K562 (cell line): ENCODE measurements at regions not wholly inside any gene's neighbourhood (a gene's known extent, or its start where the extent isn't known, plus 50 kb on each side); places are given as distances from the start of the nearest gene placed in this dataset.

ENCODE experiments used
- ATAC-seq: fragments of 200-7000 bp; cut with Tn5 transposase; 3 replicates; pipeline ENCODE4 v1.9.1; 2020; ENCODE audit warnings: moderate library complexity
- BruUV-seq: library from RNA; stranded (reverse); fragments of 400-500 nt; replicated peaks from 2 replicates; lab custom pipeline; 2021; lab: Mats Ljungman, UMichigan
- CTCF ChIA-PET: fragments of 300-600 bp; formaldehyde crosslinking; extraction: SDS; loops from one replicate; lab custom pipeline; 2021; ENCODE audit warnings: low intra/inter-chr PET ratio; lab: Yijun Ruan, JAX
- POLR2A ChIA-PET: fragments of 300-600, 350-650 bp; sonication (Branson Sonifier 250); formaldehyde crosslinking; extraction: SDS; loops from one replicate; lab custom pipeline; 2021; ENCODE audit warnings: antibody characterized with exemption, inconsistent platforms; lab: Yijun Ruan, JAX
- DNase-seq, 4 experiments: peaks; one replicate each; pipeline versions ENCODE4 v3.0.0 to v3.0.0-alpha.2; 2011 to 2018; ENCODE audit warnings: low spot score in 3 of 4, mixed read lengths in 3 of 4; ENCODE audit errors: extremely low read depth in 1 of 4
- FAIRE-seq: peaks from 2 replicates; lab custom pipeline; 2011; peaks lifted over from hg19 to GRCh38; lab: Jason Lieb, UNC
- H2AFZ ChIP-seq: 2 replicates; pipeline ENCODE4 v1.6.0; 2011; ENCODE audit warnings: low read depth, low read length, control low read depth, inconsistent platforms
- H3K27ac ChIP-seq: fragments of 200-600 bp; 3 replicates; pipeline ENCODE4 v1.8.0; 2011; ENCODE audit warnings: low read depth, mild to moderate bottlenecking, control low read depth, inconsistent platforms, low read length, moderate library complexity, mixed read lengths; ENCODE audit errors: extremely low read depth
- H3K27me3 ChIP-seq, 2 experiments: fragments of 300-600 bp in 1 of 2; 2 replicates in 1 of 2; 3 replicates in 1 of 2; pipeline versions ENCODE4 v1.6.0 to v1.8.0; 2011; ENCODE audit warnings: inconsistent platforms in 2 of 2, low read length in 2 of 2, mild to moderate bottlenecking in 1 of 2, mixed read lengths in 1 of 2, moderate library complexity in 1 of 2; ENCODE audit not compliant: control insufficient read depth in 2 of 2, insufficient read depth in 2 of 2
- H3K36me3 ChIP-seq: fragments of 300-600 bp; 3 replicates; pipeline ENCODE4 v1.8.0; 2011; ENCODE audit warnings: mild to moderate bottlenecking, low read length, inconsistent platforms; ENCODE audit not compliant: control insufficient read depth, insufficient read depth
- H3K4me1 ChIP-seq, 2 experiments: fragments of 200-600 bp in 1 of 2; replicated peaks in 1 of 2; 2 replicates in 1 of 2; 3 replicates in 1 of 2; pipeline versions ENCODE4 v1.5.1 to v1.8.0; 2011; ENCODE audit warnings: inconsistent platforms in 2 of 2, low read length in 2 of 2, mild to moderate bottlenecking in 1 of 2, mixed read lengths in 1 of 2, moderate library complexity in 1 of 2; ENCODE audit not compliant: control insufficient read depth in 2 of 2, insufficient read depth in 2 of 2
- H3K4me2 ChIP-seq: 2 replicates; pipeline ENCODE4 v1.6.1; 2011; ENCODE audit warnings: low read length, control low read depth, inconsistent platforms, mixed read lengths; ENCODE audit not compliant: insufficient read depth
- H3K4me3 ChIP-seq: fragments of 200-600 bp; sonication (generic), shearing (Covaris generic); 2 replicates; pipeline ENCODE4 v1.5.1; 2016; ENCODE audit warnings: control low read depth, inconsistent platforms
- H3K79me2 ChIP-seq: fragments of 200-600 bp; 3 replicates; pipeline ENCODE4 v1.8.0; 2011; ENCODE audit warnings: low read length, inconsistent platforms; ENCODE audit not compliant: control insufficient read depth, insufficient read depth
- H3K9ac ChIP-seq, 2 experiments: 2 replicates each; pipeline versions ENCODE4 v1.6.0 to v1.6.1; 2011; ENCODE audit warnings: low read depth in 2 of 2, low read length in 2 of 2, control low read depth in 1 of 2, inconsistent platforms in 1 of 2, mild to moderate bottlenecking in 1 of 2, mixed read lengths in 1 of 2; ENCODE audit not compliant: insufficient read depth in 1 of 2
- H3K9me1 ChIP-seq: one replicate; pipeline ENCODE4 v1.6.0; 2011; ENCODE audit warnings: inconsistent platforms, mild to moderate bottlenecking, low read length, moderate library complexity; ENCODE audit not compliant: control insufficient read depth, insufficient read depth
- H3K9me3 ChIP-seq: replicated peaks from 2 replicates; pipeline ENCODE4 v1.5.1; 2011; ENCODE audit warnings: low read depth, low read length, inconsistent platforms; ENCODE audit not compliant: control insufficient read depth, insufficient read depth
- H4K20me1 ChIP-seq: replicated peaks from 2 replicates; pipeline ENCODE4 v1.6.1; 2011; ENCODE audit warnings: low read length, inconsistent platforms, mixed read lengths; ENCODE audit not compliant: control insufficient read depth, insufficient read depth
- AFF4 ChIP-seq: sonication (generic); formaldehyde crosslinking; IDR thresholded peaks from 2 replicates; pipeline ENCODE4 v1.8.0; 2023; ENCODE audit warnings: mild to moderate bottlenecking, missing genetic modification reagents
- ARID3A ChIP-seq: IDR thresholded peaks from 2 replicates; pipeline ENCODE4 v1.6.1; 2012; ENCODE audit warnings: low read depth, low read length, improper control_type of control experiment, borderline replicate concordance
- HDAC3 ChIP-seq: fragments of 450-650 bp; IDR thresholded peaks from 2 replicates; pipeline ENCODE4 v1.6.1; 2018; ENCODE audit warnings: borderline replicate concordance, mild to moderate bottlenecking, moderate library complexity; ENCODE audit not compliant: partially characterized antibody
- MED1 ChIP-seq: sonication (generic); formaldehyde crosslinking; IDR thresholded peaks from 2 replicates; pipeline ENCODE4 v1.8.1; 2023; ENCODE audit warnings: missing genetic modification reagents, borderline replicate concordance
- NFE2 ChIP-seq: IDR thresholded peaks from 2 replicates; pipeline ENCODE4 v1.6.1; 2014; ENCODE audit warnings: antibody characterized with exemption, low read depth
- POLR2B ChIP-seq: fragments of 450-650 bp; IDR thresholded peaks from 2 replicates; pipeline ENCODE4 v1.6.1; 2018; ENCODE audit warnings: low read depth; ENCODE audit not compliant: partially characterized antibody
- TEAD2 ChIP-seq: fragments of 450-650 bp; IDR thresholded peaks from 2 replicates; pipeline ENCODE4 v1.6.1; 2016; ENCODE audit warnings: missing genetic modification characterization, control low read depth, missing compliant biosample characterization
- TGIF2 ChIP-seq: sonication (generic); formaldehyde crosslinking; IDR thresholded peaks from 2 replicates; pipeline ENCODE4 v1.8.1; 2022; ENCODE audit warnings: mild to moderate bottlenecking, missing genetic modification reagents, moderate library complexity
- ZNF140 ChIP-seq: fragments of 250-450 bp; sonication (Bioruptor Pico); IDR thresholded peaks from 2 replicates; pipeline ENCODE4 v1.8.0; 2021; ENCODE audit warnings: moderate library complexity, mild to moderate bottlenecking, inconsistent platforms
- WGBS: fragments of 100-300 bp; shearing (Covaris generic); methylation state at CpG from one replicate; pipeline ENCODE4 v1.1.6; 2016; ENCODE audit warnings: low coverage, mixed read lengths; ENCODE audit not compliant: insufficient coverage; ENCODE audit errors: missing lambda C conversion rate; 5-methylcytosine and 5-hydroxymethylcytosine counted together
- in situ Hi-C: fragments of 300-500 bp; cut with MboI; formaldehyde crosslinking; loops from 4 replicates; pipeline ENCODE4 v1.15.0; 2018; ENCODE audit warnings: inconsistent platforms, mixed read lengths
- intact Hi-C: fragments of 100-400 bp; cut with micrococcal nuclease; formaldehyde crosslinking; loops from 2 replicates; pipeline ENCODE4 v1.14.2; 2022
- TF ChIP-seq, protein P1 (sequence below): sonication (generic); formaldehyde crosslinking; IDR thresholded peaks from 2 replicates; pipeline ENCODE4 v1.8.1; 2023; ENCODE audit warnings: mild to moderate bottlenecking, missing genetic modification reagents
- TF ChIP-seq, protein P2 (sequence below): sonication (generic); formaldehyde crosslinking; IDR thresholded peaks from 2 replicates; pipeline ENCODE4 v1.8.0; 2022; ENCODE audit warnings: mild to moderate bottlenecking, missing genetic modification reagents

GRCh38 chr3:145650170-145650569, 510.8 kb downstream of the PLOD2 start:
- Histone ChIP-seq H3K9me3 (no peaks in the 10 kb centered on the region), H3K9ac (no peak overlapping the region), H3K9me1 (no peaks in the 10 kb centered on the region), H3K36me3 (no peaks in the 10 kb centered on the region), H3K27ac (no peak overlapping the region), H3K4me2 (no peak overlapping the region), H3K4me3 (no peak overlapping the region), H3K79me2 (no peaks in the 10 kb centered on the region), H4K20me1 (no peaks in the 10 kb centered on the region), H2AFZ (no peak overlapping the region), H3K27me3 (no peaks in the 10 kb centered on the region), H3K4me1 (no peaks in the 10 kb centered on the region)
- FAIRE-seq (no peak), ATAC-seq (no peak), DNase-seq (no peak)
- POLR2A ChIA-PET = no interaction called here
- intact Hi-C loops (no loop called here), in situ Hi-C loops (no loop called here)
- CTCF ChIA-PET = no interaction called here
- WGBS = 3% methylated on average over 4 of the region's 4 CpGs
- BruUV-seq = no TSS peak
- TF ChIP-seq, protein P1, sequence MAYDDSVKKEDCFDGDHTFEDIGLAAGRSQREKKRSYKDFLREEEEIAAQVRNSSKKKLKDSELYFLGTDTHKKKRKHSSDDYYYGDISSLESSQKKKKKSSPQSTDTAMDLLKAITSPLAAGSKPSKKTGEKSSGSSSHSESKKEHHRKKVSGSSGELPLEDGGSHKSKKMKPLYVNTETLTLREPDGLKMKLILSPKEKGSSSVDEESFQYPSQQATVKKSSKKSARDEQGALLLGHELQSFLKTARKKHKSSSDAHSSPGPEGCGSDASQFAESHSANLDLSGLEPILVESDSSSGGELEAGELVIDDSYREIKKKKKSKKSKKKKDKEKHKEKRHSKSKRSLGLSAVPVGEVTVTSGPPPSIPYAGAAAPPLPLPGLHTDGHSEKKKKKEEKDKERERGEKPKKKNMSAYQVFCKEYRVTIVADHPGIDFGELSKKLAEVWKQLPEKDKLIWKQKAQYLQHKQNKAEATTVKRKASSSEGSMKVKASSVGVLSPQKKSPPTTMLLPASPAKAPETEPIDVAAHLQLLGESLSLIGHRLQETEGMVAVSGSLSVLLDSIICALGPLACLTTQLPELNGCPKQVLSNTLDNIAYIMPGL (CRISPR knock-in tag) = no peak
- TF ChIP-seq, protein P2, sequence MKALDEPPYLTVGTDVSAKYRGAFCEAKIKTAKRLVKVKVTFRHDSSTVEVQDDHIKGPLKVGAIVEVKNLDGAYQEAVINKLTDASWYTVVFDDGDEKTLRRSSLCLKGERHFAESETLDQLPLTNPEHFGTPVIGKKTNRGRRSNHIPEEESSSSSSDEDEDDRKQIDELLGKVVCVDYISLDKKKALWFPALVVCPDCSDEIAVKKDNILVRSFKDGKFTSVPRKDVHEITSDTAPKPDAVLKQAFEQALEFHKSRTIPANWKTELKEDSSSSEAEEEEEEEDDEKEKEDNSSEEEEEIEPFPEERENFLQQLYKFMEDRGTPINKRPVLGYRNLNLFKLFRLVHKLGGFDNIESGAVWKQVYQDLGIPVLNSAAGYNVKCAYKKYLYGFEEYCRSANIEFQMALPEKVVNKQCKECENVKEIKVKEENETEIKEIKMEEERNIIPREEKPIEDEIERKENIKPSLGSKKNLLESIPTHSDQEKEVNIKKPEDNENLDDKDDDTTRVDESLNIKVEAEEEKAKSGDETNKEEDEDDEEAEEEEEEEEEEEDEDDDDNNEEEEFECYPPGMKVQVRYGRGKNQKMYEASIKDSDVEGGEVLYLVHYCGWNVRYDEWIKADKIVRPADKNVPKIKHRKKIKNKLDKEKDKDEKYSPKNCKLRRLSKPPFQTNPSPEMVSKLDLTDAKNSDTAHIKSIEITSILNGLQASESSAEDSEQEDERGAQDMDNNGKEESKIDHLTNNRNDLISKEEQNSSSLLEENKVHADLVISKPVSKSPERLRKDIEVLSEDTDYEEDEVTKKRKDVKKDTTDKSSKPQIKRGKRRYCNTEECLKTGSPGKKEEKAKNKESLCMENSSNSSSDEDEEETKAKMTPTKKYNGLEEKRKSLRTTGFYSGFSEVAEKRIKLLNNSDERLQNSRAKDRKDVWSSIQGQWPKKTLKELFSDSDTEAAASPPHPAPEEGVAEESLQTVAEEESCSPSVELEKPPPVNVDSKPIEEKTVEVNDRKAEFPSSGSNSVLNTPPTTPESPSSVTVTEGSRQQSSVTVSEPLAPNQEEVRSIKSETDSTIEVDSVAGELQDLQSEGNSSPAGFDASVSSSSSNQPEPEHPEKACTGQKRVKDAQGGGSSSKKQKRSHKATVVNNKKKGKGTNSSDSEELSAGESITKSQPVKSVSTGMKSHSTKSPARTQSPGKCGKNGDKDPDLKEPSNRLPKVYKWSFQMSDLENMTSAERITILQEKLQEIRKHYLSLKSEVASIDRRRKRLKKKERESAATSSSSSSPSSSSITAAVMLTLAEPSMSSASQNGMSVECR (CRISPR knock-in tag) = no peak
- TF ChIP-seq POLR2B (no peak), NFE2 (no peak), TGIF2 (CRISPR knock-in tag) (no peak), MED1 (CRISPR knock-in tag) (no peak), TEAD2 (tag) (no peak), AFF4 (CRISPR knock-in tag) (no peak), ZNF140 (CRISPR knock-in tag) (no peak), ARID3A (no peak), HDAC3 (no peak)
